ENCODE measurements at regions not wholly inside any gene's neighbourhood (a gene's known extent, or its start where the extent isn't known, plus 50 kb on each side); places are given as distances from the start of the nearest gene placed in this dataset. TPM values are rescaled to one million over a fixed set of nuclear protein-coding genes. Genes with fewer than 3 reads are reported as not detected.

DNA sequence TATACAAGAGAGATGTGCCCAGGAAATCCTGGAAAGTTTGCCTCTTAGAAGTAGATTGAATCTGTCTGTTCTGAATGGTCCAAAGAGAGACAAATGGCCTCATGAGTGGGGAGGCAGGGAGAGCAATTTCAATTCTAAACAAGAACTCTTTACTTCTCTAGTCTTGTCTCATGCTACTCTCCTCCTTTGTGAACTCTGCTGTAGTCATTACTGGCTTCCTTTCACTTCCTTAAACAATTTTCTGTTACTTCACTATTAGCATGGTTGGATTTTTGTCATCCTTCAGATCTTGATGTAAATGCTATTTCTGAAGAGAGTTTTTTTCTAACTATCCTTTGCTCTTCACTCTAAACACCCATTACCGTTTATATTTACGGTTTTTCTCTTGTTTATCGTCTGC lies 54.0 kb upstream of the GRIN3A start:
- 65% methylated on average over 3 of the region's 3 CpGs for WGBS
- no peaks in the 10 kb centered on the region for H3K4me1 ChIP-seq (ENCODE audit: insufficient read depth)
- H3K4me3 ChIP-seq (ENCODE audit: low read depth, low read length) = no peak overlapping the region
- no peaks in the 10 kb centered on the region for H3K36me3 ChIP-seq (ENCODE audit: insufficient read depth)
- no peak for DNase-seq (ENCODE audit: extremely low spot score)
- no peak overlapping the region for H3K27ac ChIP-seq (ENCODE audit: low read depth)

DNA sequence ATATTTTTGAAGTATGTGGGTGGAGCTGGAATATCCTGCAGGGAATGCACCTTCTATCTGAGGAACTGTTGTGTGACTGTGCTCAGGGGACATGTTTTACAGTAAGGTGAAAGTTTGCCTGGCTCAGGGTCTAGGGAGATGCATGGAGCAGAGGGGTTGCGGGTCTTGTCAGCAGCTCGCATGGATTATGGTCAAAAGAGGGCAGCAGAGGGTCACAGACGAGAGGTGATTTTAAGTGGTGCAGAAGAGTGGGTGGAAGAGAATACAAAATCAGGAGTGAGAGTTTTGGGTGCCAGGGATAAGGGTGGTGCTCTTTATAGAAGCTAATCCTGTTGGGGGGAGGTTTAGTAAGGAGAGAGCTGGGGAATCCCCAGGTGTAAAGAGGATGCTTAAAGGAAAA lies 53.5 kb upstream of the GRIN3A start:
- H3K27ac ChIP-seq (ENCODE audit: low read depth) = no peak overlapping the region
- H3K4me3 ChIP-seq (ENCODE audit: low read depth, low read length) = no peak overlapping the region
- no peaks in the 10 kb centered on the region for H3K36me3 ChIP-seq (ENCODE audit: insufficient read depth)
- H3K4me1 ChIP-seq (ENCODE audit: insufficient read depth) = no peaks in the 10 kb centered on the region
- WGBS = 8% methylated on average over 3 of the region's 3 CpGs
- no peak for DNase-seq (ENCODE audit: extremely low spot score)

- 54% methylated on average over 6 of the region's 6 CpGs for WGBS
- Histone ChIP-seq H3K36me3 (ENCODE audit: insufficient read depth) (no peaks in the 10 kb centered on the region), H3K27ac (ENCODE audit: low read depth) (no peak overlapping the region), H3K4me1 (ENCODE audit: insufficient read depth) (no peaks in the 10 kb centered on the region), H3K4me3 (ENCODE audit: low read depth, low read length) (no peak overlapping the region)
- DNase-seq (ENCODE audit: extremely low spot score) = no peak
Observed at GRCh38 chr9:101791533-101791932, 53.1 kb upstream of the GRIN3A start.

Small RNA genes in the stretch of these regions (small RNA-seq; reads per million reads assigned to genes)
- gene RNU6-329P = not detected
